Tongue (tissue), 1 donor: ENCODE measurements at regions not wholly inside any gene's neighbourhood (a gene's known extent, or its start where the extent isn't known, plus 50 kb on each side); places are given as distances from the start of the nearest gene placed in this dataset.
"Not testable (repeated sequence)": the region's sequence is repeated elsewhere in the genome, so short reads cannot be mapped to it uniquely, and the experiment has no call there.

ENCODE experiments used
- DNase-seq: peaks from one replicate; pipeline ENCODE4 v3.0.0-alpha.2; 2015

DNA sequence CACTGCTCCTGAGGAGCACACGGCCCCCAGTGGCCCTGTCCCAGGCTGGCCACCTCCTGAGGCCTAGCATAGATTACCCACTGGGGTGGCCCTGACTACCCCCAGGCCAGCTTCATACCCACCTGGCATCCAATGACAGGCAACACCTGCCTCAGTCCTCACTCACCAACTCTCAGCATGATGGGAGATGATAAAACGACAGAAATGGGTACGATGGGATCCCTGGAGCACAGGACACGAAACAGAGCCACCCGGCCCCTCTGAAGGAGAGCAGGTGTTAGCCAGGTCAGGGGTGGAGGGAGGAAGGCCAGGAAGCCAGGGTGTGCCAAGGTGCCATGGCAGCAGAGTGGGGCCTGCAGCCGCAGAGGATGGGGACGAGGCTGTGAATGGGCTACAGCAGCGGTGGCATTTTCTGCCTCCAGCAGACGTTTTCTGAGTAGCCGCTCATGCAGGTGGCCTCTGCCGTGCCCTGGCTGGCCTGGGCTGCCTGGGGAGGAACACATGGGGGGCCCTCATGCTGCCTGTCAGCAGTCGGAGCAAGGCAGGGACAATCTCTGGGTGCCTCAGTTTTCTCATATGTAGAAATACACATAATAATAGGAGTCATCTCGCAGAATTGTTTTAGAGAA lies 50.2 kb upstream of the FGF3 start:
- DNase-seq, result no peak

DNA sequence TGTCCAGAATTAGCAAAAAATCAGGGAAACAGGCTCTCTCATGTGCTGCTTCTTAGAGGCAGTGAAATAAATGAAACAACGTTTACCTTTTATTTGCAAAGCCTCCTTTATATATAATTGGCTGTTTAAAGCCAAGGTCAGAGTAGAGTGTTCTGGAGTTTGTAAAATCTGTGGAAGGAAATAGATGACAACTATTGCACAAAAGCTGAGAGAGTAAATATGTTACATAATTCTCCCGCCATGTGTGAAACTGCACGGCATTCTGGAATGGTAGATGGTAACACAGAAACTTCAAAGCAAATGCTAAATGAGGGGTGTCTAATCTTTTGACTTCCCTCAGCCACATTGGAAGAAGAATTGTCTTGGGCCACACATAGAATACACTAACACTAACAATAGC lies 51.5 kb upstream of the FGF3 start:
- peak; percentile 77 for DNase-seq

DNA sequence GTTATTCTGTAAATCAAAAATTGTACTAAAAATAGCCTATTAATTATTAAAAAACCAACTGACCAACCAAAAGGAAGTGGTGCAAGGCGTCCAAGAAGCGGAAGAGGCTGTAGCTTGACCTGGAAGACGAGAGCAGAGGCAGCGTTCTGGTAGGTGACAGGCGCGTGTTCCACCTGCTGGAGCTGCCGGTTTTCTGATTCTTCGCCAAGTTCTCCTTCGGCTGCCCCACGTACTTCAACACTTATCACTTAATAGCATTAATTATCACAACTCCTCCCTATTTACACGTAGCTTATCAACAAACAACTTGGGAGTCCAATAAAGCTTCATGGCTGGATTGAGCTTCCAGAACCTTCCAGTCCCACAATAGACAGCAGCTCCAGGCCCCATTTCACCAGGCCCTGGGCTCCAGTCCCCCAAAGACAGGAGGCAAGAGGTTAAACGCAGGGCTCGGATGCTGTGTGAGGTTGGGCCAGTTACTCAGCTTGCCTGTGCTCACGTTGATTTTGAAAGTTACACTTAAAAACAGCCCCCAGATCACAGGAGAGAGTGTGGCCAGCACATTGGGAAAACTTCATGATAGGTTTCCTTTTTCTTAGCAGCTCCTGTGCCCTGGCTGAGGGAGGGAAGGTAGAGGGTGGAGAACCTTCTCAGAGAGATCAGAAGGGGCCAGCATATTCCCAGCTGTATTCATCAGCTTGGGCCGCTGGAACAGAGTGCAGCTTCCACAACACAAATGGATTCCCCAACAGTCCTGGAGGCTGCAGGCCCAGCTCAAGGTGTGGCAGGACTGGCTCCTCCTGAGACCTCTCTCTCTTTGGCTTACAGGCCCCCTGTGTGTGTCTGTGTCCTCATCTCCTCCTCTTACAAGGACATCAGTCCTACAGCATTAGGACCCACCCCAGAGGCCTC lies 54.2 kb upstream of the FGF3 start:
- no peak for DNase-seq

DNA sequence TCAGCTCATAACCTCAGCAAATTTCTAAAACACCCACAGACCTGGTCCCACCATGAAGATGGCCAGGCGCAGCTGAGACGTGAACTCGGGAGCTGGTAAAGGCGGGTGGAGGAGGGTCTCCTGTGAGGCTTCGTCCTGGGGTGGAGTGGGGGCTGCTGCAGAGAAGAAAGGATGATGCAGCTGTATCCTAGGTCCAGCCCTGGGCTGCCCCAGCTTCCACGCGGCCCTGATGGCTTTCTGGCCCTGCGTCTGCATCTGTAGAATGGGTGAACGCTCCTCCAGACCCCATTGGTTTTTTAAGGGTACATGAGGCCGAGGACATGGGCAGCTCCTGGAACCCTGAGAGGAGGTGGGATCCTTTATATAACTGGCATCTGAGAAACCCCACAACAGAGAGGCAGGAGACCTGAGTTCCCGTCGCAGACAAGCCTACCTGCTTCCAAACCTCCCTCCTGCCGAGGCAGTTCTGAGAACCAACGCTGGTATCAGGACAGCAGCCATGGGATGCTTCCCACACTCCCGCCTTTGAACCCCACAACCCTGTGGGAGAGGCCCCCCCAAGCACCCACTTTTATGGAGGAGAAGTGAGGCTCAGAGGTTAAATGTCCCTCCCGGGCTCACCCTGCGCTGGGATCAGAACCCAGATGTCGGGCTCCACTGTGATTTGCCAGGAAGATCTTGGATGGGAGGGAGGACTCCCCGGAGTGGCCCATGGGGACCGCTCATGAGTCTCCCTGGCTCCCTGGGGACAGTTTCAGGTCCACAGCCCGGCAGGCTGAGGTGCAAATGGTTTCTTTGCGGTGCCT lies 55.2 kb upstream of the FGF3 start:
- DNase-seq, result no peak

DNA sequence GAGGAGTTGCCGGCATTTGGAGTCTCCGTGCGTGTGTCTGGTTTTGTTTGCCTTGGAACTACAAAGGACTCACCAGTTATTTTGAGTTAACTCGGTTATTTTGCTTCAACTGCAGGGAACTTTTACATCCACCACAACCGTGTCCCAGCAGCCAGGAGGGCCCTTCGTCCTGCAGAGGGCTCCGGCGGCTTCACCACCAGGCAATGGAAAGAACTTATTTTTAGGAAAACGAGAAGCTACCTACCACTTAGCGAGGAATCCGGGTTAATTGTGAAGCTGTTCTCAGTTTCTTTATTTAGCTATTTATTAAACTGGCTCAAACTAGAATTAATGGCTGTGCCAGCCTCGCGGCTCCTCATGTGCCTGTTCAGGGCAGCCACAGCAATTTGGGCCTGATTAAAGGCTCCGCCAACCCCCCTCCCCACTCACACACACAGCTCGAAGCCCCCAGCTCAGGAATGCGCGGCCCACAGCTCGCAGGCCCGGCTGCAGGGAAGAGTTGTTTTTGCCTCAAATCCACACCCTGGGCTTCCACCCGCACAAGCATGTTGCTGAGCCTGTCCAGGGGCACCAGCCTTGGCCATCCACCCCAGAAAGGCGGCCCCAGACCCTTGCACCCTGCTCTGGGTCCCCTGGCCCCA lies 55.9 kb upstream of the FGF3 start:
- no peak for DNase-seq

DNA sequence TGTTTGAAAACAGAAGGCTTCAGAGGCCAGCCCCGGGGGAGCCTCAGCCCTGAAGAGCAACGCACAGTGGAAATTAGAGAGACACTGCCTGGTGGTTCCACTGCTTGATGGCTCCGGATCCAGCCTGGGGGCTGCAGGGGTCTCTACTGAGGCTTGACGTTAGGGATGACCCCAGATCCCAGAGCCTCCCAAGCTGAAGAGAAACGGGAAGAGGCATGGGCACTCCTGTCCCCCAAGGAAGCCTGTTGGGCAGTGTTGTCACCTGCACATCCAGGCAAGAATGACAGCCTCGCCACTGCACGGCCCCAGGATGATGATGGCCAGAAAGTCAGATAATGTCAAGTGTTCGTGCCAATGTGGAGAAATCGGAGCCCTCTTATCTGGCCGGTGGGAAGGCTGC lies 56.8 kb upstream of the FGF3 start:
- no peak for DNase-seq

DNA sequence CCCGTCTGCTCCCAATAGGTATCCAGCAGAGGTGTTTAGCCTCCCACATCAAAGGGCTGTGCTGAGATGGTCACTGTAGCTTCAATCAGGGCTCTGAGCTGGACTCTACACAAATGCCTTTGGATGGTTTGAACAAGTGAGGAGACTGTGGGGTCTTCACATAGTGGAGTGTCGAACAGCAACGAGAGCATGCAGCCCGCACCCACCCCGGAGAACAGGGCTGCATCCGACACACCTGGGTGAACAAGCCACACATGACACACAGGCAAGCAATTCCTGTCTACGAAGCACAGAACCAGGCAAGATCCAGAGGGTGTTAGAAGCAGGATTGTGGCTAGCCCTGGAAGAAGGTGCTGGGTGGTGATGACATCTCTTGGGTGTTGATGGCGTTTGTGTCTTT lies 58.0 kb upstream of the FGF3 start:
- DNase-seq, result no peak

DNA sequence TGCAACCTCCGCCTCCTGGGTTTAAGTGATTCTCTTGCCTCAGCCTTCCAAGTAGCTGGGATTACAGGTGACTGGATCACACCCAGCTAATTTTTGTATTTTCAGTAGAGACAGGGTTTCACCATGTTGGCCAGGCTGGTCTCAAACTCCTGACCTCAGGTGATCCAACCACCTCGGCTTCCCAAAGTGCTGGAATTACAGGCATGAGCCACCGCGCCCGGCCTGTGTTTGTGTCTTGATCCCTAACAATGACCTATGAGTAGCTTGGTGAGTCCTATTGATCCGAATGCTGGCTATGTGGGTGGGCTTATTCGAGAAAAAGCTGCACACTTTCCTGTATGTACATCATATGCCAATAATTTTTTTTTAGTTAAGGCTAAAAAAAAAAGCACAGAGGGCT lies 58.5 kb upstream of the FGF3 start:
- not testable (repeated sequence) for DNase-seq

DNA sequence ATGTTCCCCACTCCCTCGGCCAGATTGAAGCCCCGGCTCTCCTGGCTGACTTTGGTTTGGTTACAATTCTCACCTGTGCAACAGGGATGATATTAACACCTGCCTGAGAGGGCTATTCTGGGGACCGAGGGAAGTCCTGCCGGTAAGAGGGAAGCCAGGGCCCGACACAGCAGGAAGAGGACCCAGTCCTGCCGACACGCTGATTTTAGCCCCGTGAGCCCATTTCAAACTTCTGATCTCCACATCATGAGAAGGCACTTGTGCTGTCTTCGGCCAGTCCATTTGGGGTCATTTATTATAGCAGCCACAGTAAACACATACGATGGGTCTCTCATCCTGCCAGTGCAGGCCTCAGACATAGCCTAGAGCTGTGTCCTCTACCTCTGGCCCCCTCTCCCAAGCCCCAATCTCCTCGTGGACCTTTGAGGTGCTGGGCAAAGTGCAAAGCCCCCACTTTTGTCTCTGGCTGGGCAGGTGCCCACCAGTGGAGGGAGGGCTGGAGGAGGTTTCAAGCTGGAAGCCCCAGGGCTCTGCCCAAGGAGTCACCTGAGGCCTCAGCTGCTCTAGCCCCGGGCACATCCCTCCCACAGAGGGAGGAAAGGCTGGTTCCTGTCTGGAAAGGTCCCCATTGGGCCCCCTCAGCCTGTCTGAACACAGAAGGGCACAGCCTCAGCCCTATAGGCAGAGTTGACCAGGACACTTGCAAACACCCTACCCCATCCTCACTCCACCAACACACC lies 59.1 kb upstream of the FGF3 start:
- DNase-seq, result no peak

DNA sequence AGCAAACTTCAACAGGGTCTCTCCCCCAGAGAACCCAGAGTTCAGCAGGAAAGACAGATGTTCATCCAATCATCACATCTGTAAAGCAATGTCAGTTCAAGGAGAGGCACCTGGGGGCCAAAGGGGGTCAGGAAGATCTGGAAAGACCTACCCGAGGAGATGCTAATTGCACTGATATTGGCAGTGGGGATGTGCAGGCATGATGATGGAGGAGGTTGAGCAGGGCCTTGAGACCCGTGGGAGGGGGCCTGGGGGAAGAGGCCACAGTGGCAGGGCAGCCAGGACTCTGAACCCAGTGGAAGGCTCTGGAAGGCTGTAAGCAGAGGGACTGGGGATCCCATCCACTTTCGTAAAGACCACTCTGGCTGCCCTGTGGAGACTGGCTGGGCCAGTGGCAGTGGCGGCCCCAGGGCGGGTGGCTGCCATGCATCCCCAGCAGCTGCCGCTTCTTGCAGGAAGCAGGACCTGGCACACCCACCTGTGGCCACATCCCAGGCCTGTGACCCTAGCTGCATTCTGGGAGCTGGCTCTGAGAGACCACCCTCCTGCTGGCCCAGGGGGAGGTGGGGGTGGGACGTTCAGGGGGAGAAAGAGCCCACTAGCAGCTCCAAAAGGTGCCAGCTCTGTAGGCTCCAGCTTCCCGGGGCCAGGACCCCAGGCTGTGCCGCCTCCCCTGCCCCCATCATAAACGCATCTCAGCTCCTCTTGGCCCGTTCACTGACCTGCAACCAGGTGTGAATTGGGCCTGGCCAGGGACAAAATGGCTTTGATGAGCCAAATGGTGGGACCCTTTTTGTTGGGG lies 59.9 kb upstream of the FGF3 start:
- DNase-seq, result no peak

DNA sequence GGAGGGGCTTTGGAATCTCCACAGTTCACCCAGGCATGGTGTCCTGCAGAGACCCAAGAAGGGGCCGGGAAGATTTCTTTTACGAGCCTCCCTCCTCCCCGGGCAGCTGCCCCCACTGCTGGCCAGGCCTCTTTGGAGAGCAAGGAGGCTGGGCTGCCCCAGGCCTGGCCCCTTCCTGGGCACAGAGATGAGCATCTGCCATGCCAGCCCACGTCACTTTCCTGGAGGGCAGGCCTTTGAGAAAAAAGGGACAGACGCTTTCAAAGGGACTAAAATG lies 60.5 kb upstream of the FGF3 start:
- no peak for DNase-seq

DNA sequence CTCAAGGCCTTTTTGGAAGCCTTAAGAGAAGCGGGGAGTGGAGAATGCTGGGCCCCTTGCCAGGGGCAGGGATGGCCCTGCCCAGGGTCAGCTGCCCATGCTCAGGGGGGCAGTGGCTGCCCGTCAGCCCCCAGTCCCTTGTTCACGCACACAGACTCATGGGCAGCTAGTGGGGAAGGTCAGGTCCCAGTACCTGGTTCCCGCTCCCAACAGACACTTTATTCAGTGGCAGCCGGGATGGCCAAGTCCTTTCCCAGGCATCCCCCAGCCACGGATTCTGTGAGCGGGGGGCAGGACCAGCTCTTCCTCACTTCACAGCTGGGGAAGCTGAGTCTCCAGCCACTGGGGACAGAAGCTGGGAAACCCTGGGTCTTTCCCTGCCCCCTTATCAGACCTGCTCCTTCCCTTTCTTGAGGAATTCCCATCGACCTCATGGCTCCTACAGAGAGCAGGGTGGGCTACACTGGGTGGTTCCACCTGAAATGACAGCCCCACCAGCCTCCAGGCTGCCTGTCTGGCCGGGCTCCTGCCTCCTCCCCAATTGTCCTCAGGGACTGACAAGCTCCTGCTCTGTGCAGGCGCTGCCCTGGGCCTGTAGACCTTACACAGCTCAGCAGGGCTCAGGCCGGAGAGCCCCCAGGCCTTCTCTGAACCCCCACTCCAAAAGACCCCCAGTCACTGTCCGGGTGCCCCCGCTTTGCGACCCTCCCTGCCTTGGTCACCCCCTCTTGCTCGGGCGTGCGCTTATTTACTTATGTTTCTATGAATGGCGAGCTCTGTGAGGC lies 61.0 kb upstream of the FGF3 start:
- DNase-seq, result no peak

DNA sequence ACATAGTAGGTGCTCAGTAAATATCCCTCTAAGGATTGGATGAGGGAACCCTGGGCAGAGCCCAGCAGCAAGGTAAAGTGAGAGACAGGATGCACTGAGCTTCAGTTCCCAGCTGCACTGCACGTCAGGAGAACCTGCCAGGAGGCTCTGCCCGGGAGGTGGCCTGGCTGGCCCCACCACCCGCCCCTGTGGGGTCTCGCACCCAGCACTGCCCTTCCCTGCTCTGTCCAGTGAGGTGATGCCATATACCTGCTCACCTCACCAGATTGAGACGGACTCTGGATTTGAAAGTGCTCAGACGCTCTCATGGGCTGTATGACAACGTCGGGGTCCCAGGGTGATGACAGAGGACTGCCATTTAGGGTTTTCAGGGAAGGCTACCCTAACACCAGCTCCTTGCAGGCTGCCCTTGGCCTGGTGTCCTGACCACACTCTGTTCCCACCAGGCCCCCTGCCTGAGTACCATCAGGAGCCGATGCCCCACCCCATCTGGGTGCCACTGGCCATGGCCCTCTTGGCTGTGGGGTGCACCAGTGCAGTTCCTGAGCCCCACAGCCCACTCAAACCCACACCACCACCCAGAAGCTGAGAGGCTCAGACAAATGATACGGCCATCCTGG lies 61.7 kb upstream of the FGF3 start:
- DNase-seq, result no peak

DNA sequence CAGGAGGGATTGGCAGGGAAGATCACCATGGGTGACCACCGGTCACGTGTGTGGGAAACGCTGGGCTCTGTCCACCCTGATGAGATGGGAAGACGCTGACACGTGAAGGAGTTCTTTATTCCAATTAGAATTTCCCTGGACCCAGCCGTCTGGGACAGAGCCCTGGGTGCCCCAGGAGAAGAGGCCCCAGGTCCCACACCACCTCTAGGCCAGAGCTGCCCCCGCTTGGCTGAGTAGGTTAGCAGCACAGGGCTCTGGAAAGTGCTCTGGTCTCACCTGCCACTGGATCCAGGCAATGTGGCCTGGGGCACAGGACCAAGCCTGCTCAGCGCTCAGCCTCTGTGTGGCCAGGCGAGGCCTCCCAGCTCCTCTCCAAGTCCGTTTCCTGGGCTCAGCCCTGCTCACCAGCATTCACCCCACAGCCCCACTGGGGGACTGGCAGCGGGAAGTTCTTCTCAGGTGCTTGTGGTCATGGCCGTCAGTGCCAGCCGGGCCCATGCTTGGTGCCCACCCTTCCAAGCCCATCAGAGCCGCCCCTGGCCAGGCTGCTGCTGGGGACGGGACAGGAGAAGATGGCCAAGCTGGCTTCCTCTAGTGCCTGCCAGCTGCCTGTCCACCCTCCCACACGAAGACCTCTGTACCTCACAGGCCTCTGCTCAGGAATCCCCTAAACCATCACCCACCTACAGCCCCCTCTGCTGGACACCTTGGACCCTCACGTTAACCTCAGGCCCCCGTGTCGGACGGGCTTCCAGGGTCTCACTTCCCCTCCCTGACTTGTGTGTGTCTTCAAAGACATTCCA lies 62.5 kb upstream of the FGF3 start:
- DNase-seq, result no peak

DNA sequence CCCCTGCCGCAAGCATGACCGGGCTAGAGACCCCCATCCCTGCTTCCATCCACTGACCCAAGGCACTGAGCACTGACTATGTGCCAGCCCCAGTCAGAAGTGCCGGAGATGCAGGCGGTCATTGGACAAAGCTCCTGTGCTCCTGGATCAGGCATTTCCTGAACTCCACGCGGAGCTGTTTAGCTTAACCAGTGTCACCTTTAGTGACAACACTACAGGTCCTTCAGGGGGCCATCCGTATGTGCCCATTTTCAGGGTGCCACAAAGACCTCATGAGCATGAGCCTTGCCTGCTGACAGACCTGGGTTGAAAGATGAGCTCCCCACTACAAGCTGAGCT lies 63.0 kb upstream of the FGF3 start:
- no peak for DNase-seq

DNA sequence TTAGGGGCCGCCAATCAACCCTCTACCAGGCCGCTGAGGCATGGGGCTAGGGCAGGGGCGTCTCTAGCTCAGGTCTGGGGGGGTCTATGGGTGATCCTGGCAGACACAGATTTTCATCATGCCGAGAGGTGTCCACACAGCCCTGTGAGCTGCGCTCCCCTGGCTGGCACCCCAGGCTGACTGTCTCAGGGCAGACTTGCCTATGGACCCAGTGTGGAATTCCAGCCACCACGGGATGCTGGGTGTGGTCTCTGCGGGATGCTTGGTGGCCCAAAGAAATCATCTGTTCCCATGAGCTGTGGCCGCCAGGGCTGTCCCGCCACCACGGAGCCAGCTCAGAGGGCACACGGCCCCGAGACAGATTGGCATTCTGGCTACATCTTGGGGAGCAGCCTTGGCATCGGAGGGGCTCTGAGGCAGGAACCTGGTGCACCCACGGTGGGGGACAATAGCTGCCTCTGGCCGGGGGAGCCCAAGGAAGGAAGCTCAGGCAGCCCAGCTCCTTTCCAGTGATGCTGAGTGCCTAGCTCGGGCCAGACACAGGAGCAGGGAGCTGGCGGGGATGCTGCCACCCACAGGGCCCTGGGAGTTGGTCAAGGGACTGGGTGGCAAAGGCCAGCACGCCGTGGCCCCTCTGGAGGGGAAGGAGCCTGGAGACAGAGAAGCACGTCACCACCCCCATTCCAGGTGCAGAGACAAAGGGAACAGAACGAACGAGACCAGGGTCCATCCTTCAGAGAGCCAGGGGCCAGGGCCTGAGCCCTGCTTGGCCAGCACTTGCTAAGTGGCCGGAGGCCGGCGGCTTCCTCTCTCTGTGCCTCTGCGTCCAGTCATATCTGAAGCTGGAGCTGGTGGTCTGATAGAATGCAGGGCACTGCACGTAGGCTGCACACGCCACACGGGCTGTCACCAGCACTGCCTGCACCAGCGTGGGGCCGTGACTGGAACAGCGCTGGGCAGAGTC lies 64.4 kb upstream of the FGF3 start:
- DNase-seq, result no peak

DNA sequence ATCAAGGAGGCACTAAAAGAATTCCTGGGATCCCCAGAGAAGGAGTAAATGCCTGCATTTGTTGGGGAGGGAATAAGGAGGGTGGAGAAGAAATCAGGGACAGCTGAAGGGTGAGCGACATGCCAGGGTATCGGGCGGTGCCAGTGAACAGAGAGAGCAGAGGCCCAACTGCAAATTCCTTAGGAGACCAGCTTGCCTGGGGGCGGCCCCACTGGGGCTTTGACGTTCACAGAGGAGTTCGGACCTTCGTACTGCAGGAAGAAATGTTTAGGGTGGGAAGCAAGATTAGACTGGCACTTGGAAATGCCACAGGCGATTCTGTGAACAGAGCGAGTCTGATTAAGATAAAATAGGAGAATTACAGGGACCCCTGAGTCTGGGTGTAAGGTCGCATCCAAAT lies 65.1 kb upstream of the FGF3 start:
- DNase-seq, result no peak

DNA sequence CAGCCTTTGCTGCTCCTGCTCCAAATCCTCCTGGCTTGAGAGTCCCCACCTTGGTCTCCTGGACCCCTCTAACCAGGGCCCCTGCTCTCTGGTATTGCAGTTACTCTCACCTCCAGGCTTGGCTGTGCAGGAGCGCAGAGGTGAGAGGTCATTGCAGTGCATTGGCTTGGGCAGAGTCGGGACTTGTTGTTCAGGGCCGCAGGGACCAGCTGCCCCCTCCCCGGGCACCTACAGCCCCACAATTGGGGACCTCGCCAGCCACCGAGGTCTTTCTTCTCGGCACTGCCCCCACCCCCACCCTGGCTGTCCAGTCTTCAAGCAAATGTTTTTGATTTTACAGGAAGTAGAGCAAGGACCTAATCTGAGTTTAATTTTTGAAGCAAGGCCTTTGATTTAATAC lies 65.5 kb upstream of the FGF3 start:
- DNase-seq, result no peak
